ENCODE measurements at regions not wholly inside any gene's neighbourhood (a gene's known extent, or its start where the extent isn't known, plus 50 kb on each side); places are given as distances from the start of the nearest gene placed in this dataset.

- no peak for DNase-seq
These were observed 52.5 kb upstream of the CTDP1 start for GRCh38 chr18:79626905-79627749.

- DNase-seq: no peak
These were observed 51.8 kb upstream of the CTDP1 start for GRCh38 chr18:79627750-79628294.

GRCh38 chr18:79628416-79629248 is 51.0 kb upstream of the CTDP1 start:
- DNase-seq: no peak

GRCh38 chr18:79629249-79629558 is 50.4 kb upstream of the CTDP1 start:
- no peak for DNase-seq

GRCh38 chr18:79629606-79630005 is 50.0 kb upstream of the CTDP1 start:
- DNase-seq: no peak

All from amygdala (tissue), 56 donors.